HTR-8/SVneo (cell line): ENCODE measurements at regions not wholly inside any gene's neighbourhood (a gene's known extent, or its start where the extent isn't known, plus 50 kb on each side); places are given as distances from the start of the nearest gene placed in this dataset.
"Not testable (repeated sequence)": the region's sequence is repeated elsewhere in the genome, so short reads cannot be mapped to it uniquely, and the experiment has no call there.

Source experiments
- DNase-seq: peaks from one replicate; pipeline ENCODE4 v3.0.0; 2011; ENCODE audit warnings: low spot score, mixed read lengths; ENCODE audit not compliant: insufficient read length
- FAIRE-seq: peaks from 2 replicates; lab custom pipeline; 2011; peaks lifted over from hg19 to GRCh38; lab: Jason Lieb, UNC

DNA sequence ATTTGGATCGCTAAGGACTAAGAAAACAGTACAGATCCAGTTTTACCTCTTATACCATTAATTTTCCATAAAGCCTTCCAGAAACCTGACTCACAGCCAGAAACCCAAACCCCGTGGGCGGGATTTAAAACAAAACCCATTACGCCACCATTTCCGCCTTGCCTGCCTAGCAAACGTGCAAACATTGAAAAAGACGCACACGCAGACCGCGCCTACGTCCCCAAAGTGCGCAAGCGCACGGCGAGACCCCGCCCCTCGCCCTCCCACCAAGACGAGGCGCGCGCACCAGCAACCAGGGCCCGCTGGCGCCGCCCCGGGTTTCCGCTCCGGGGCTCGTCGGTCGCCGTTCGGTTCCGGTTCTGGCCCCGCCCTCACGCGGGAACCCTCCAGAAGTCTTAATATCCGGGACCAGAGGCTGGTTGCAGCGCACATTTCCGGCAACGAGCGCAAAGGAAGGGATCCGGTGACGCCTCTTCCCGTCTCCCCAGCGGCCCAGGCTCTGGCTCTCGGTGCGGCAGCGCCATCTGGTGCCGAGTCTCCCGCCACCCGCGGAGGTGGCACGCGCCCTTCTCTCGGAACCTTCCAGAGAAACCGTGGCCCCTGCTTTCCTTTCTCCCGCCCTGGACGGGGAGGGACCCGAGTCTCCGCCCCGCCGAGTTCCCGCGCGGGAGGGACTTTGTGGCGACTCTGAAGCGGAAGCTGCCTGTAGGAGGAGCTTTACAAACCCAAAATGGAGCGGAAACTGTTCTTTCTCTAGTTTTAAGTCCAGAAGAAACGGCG is 256.9 kb upstream of the STARD13 start:
- DNase-seq (peak; percentile 74), FAIRE-seq (peak; percentile 48)

- FAIRE-seq: no peak
- DNase-seq: no peak
Measured at GRCh38 chr13:33543089-33543459, 257.5 kb upstream of the STARD13 start.

DNA sequence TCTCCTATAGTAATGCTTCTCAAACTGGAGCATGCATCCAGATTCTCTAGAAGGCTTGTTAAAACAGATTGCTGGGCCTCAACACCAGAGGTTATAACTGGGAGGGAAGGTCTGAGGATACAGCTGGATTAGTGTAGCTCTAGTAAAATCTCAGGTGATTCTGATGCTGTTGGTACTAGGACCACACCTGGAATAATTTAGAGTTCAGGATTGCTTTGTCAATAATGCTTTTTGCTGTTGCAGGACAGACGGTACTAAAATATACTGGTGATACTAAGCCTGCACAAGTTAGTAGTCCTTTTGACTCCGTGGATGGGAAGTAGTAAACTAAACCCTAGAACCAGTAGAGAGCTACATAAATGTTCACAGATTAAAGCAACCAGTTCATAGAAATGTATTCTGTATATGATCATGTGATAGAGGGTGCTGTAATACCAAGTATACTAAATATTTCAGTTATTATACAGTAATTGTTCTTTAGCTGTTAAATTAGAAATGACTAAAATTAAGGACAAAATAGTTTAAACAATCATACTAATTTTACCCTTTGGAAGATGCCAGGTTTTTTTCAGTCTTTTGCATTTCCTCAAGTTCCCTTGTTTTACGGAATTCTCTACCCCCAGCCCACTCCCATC is 258.2 kb upstream of the STARD13 start:
- FAIRE-seq: no peak

DNA sequence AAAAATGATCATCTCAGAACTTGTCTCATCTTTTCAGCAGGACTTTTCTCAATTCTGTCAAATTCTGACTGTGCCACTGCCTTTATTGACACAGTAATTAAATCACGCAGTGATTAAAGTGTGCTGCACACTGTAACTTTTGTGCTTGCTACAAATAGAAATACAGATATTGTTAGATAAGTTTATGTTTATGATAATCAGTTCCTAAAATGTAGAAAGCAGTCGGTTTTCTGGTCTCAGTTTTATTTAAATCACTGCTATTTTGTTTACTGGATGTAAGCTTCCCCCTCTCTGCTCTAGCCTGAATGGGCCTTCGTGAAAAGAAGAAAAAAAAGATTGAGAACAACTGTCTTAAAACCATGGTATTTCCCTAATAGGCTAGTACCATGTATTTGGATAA is 258.8 kb upstream of the STARD13 start:
- FAIRE-seq (no peak), DNase-seq (no peak)

More for the DNA sequence above, 258.2 kb upstream of the STARD13 start:
- DNase-seq: no peak

GRCh38 chr13:33545492-33545891 is 259.9 kb upstream of the STARD13 start:
- DNase-seq (no peak), FAIRE-seq (no peak)

- FAIRE-seq (no peak), DNase-seq (no peak)
Measured at GRCh38 chr13:33547035-33547434, 261.5 kb upstream of the STARD13 start.

DNA sequence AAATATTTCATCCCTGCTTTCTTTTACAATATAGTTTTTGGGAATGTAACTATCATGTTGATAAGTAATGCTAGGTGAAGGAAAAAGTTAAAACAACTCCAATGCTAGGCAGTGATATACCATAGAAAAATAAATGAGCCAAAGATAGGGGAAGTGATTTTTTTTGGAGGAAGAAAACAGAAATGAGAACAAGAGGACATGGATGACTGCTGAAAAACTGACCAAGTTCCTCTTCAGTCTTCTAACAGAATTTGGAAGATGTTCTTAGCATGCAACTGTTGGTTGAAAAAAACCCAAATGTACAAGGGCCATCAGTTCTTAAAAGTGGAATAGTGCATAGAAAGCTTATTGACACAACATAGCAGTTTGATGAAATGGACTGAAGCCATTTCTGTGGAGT is 262.5 kb upstream of the STARD13 start:
- DNase-seq: no peak
- no peak for FAIRE-seq

DNA sequence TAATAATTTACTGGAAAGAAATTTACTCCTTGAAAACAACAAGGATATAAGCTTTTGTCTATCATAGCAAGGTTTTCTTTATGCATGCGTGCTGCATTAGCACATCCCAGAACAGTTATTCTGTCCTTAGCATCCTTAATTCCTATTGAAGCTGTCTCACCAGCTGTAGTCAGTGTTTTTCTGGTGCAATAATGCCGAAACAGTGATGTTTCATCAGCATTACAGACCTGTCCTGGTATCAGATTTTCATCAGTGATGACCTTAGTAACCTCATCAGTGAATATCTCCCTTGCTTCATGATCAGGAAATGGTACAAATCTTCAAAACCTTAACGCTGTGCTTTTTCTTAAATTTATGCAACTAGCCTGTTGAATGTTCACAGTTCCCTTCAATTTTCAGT is 264.7 kb upstream of the STARD13 start:
- FAIRE-seq: no peak
- DNase-seq: no peak

- FAIRE-seq (no peak), DNase-seq (no peak)
Measured at GRCh38 chr13:33550885-33551284, 265.3 kb upstream of the STARD13 start.

DNA sequence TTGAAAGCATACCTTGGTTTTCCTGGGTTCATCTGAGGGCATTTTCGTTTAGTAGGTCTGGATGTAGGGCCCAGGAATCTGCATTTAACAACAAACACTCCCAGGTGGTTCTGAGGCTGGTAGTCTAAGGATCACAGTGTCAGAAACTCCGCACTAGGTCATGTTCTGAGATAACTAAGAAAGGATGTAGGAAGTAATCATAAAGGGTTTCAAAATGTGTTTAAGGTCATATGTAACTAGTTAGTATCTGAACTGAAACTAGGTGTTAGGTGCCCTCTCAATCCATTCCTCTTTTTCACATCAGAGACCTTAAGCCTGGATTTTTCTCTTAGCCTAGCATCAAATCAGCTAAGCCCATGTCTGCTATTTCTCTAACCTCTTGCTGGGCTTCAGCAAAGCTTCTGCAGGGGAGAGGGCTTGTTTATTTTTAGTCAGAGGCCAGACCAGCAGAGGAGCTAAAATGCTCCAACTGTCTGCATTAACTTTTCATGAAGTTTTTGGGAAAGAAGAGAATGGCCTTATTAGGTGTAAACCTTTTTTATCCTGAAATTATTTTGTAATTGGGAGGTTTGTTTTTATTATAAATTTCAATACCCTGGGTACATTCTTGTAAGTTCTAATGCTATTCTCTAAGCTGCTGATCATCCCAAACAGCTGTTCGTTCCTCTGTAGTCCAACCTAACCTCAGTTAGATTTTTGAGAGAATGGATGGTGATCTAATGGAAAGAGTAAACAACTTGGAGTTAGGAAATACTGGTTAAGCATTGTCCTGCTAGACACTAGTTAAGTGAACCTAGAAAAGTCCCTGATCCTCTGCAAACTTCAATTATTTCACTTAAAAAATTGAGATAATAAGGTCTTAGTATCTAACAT is 262.8 kb upstream of the RFC3 start:
- FAIRE-seq: no peak

GRCh38 chr13:33556828-33557227 is 261.1 kb upstream of the RFC3 start:
- FAIRE-seq (no peak), DNase-seq (no peak)

More for the DNA sequence above, 262.8 kb upstream of the RFC3 start:
- no peak for DNase-seq

DNA sequence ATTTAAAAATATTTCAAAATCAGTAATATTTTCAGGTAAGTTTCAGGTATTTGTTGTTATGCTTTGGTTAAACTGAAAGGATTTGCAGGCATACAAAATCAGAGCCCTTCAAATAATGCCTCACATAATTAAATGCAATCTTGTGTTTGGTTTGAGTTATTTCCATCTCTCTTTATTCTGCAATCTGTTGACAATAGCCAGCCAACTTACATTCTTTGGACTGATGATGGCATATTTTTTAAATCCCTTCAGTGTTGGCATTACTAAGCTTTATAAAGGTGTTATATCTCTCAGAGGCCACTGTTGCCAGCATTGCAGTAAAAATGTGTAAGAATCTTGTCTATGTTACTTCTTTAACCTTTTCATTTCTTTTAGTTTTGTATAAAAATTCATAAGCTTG is 257.2 kb upstream of the RFC3 start:
- FAIRE-seq (no peak), DNase-seq (no peak)

- no peak for DNase-seq
- FAIRE-seq: no peak
Measured at GRCh38 chr13:33561627-33562026, 256.3 kb upstream of the RFC3 start.

- DNase-seq: no peak
- no peak for FAIRE-seq
Measured at GRCh38 chr13:33571618-33572017, 246.3 kb upstream of the RFC3 start.

- FAIRE-seq, DNase-seq: not testable (repeated sequence)
Measured at GRCh38 chr13:33572322-33572721, 245.6 kb upstream of the RFC3 start.

DNA sequence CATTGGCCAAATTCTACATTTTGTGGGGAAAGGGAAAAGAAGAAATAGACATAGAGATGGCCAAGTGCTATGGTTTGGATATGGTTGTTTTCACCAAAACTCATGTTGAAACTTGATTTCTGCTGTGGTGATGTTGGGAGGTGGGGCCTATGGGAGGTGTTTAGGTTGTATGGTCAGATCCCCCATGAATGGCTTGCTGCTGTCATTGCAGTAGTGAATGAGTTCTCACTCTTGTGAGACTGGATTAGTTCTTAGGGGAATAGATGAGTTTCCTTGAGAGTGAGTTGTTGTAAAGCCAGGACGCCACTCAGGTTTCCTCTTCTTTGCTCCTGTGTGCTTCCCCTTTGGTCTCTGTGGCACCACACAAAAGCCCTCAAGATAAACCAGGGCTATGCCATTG is 242.6 kb upstream of the RFC3 start:
- DNase-seq: no peak
- no peak for FAIRE-seq

DNA sequence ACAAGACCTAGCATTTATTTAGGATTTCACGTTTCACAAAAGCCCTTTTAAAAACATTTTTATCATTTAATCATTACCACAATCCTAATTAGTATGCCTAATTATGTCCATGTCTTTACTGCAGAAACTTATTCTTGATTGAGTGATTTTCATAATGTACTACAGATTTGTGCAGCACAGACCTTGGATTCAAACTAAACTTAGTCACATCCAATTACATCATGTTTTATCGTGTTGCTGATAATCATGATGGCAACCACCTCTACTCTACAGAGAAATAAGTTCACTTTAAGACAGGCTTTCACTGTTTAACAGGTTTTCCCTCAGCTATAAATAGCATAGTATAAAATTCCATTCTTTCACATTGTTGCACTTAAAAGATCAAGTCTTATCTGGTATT is 240.9 kb upstream of the RFC3 start:
- DNase-seq: no peak
- no peak for FAIRE-seq

DNA sequence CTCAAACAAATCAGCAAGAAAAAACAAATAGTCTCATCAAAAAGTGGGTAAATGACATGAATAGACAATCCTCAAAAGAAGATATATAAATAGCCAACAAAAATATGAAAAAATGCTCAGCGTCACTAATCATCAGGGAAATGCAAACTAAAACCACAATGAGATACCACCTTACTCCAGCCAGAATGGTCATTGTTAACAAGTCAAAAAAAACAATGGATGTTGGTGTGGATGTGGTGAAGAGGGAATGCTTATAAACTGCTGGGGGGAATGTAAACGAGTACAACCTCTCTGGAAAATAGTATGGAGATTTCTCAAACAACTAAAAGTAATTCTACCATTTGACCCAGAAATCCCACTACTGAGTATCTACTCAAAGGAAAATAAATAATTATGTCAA is 239.2 kb upstream of the RFC3 start:
- DNase-seq (no peak), FAIRE-seq (no peak)

GRCh38 chr13:33582121-33582520 is 235.8 kb upstream of the RFC3 start:
- DNase-seq (no peak), FAIRE-seq (no peak)

GRCh38 chr13:33583398-33583797 is 234.6 kb upstream of the RFC3 start:
- DNase-seq (no peak), FAIRE-seq (no peak)

DNA sequence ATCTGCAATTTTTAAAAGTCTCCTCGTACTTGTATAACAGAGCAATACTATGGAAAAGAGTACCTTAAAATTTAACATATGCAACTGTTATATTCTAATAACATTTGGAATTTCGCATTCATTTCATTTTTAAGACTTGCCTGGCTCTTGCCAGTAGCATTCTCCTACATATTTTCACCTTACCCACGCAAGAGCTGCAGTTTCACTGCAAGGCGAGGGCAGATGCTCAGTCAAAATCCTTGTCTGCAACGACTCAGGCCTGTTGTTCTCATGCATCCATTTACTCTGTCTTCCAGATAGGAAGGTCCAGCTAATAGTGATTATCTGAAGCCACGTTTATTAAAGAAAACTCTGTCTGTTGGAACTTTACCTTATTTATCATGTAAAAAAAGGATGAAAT is 227.0 kb upstream of the RFC3 start:
- DNase-seq: no peak
- FAIRE-seq: no peak
